GM18517 (cell line): ENCODE measurements at regions not wholly inside any gene's neighbourhood (a gene's known extent, or its start where the extent isn't known, plus 50 kb on each side); places are given as distances from the start of the nearest gene placed in this dataset.
A peak's percentile ranks its signal among the peaks of the same experiment; 100 is the strongest.

Source experiments
- ATAC-seq: cut with Tn5 transposase; IDR thresholded peaks from one replicate; pipeline ENCODE4 v1.9.1; 2021; ENCODE audit warnings: mild to moderate bottlenecking, moderate library complexity; ENCODE audit not compliant: unreplicated experiment

DNA sequence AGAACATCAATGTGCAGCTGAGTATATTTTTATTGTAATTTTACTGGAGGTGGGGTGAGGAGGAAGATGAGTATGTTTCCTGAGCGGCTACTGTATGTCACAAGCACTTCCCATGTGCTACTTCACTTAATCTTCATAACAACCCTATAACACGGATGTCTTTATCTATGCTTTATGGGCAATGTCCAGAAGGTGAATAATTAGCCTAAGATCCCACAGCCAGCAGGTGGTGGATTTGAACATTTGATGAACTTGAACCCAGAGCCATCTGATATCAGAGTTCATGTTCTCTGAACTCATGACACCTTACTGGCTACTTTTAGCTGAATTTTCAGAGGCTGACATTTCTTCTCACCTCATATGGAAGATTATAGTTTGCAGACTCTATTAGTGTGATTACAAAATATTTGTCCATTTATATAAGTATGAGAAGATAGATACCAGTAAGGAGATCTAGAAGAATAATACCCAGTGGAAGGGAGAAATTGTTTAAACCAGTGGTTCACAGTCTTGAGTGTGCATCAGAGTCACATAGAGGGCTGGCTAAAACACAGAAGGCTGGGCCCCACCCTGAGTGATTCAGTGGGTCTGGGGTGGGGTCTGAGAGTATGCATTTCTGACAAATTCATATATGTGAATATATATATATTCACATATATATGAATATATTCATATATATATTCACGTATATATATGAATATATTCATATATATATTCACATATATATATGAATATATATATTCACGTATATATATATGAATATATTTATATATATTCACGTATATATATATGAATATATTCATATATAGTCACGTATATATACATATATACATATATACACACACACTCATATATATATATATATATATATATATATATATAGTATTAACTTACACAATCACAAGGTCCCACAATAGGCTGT is 164.4 kb upstream of the NR3C1 start:
- ATAC-seq, result no peak

DNA sequence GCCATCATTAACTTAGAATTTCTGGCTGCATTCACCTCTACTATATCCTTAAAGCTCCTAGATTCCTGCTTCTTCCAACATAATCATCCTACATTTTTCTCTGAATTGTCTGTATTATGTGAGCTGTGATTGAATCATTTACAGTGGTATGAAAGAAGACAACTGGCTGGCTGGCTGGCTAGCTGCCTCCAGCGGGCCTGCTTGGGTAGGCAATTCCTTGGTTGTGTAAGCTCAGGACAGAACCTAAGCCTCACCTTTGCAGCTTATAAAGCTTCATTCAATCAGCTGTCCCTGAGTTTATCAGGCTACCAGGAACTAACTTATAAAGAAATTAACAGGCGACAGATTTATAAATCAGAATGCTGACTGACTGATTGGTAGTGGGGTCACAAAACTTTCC is 162.7 kb upstream of the NR3C1 start:
- ATAC-seq, result no peak

DNA sequence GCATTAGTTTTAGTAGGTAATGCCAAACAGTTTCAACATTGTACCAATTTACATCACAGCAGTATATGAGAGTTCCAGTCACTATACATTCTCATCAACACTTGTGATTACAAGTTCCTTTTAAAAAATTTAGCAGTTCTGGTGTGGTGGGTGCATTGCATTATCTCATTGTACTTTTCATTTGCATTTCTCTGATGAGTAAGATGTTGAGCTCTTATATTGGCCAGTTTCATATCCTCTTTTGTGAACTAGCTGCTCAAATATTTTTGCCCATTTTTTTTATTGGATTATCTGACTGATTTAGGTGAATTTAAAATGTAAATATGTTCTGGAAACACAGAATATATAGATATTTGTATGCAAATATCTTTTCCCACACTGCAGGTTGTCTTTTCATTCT is 160.9 kb upstream of the NR3C1 start:
- peak; percentile 100 for ATAC-seq

DNA sequence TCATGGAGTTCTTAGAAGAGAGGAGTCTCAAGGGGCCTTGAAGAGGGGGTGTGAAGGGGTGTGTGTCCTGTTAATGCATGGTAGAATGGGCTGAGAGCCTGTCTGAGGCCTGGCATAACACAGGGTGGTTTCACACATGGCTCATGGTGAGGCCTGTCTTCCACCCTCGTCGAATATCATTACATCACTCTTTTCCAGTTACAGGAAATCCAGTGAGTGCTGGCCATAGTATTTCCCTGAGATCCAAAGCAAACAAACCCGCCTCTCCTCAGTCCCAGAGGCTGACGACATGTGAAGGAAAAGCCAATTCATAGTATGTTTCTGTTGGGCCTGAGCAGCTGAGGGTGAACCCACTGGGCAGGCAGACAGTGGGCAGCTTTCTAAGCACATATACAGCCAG is 159.4 kb upstream of the NR3C1 start:
- ATAC-seq, result no peak

DNA sequence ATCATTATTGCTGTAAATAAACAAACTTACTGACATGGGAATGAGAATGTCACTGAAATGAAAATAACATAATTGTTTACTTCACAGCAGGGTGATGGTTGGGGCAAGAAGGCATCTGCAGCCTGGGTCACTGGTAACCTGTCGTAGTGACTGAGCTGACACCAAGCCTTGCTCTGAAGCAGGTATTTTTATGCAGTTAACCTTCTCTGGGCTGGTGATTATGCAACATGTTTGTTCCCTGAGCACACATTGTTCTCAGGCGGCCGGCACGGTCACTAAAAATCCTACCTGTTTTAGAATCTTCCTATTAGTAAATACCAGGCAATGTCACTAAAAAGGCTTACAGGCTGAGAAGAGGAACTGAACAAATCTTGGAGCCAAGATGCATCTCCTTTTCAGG is 157.7 kb upstream of the NR3C1 start:
- ATAC-seq, result no peak

DNA sequence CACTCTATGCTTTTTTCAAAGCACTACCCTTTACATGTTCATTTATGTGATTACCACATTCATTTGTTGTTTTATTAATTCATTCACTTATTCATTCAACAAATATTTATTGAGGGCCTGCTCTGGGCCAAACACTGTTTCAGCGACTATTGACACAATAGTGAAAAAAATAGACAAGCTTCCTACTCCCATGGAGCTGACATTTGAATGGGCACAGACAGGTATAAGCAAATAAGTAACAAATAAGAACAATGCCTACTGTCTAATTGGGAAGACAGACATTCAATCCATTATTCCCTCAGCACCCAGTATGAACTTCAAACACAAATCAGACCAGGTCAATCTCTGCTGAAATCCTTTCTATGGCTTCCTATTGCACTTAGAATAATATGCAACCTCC is 156.9 kb upstream of the NR3C1 start:
- no peak for ATAC-seq

DNA sequence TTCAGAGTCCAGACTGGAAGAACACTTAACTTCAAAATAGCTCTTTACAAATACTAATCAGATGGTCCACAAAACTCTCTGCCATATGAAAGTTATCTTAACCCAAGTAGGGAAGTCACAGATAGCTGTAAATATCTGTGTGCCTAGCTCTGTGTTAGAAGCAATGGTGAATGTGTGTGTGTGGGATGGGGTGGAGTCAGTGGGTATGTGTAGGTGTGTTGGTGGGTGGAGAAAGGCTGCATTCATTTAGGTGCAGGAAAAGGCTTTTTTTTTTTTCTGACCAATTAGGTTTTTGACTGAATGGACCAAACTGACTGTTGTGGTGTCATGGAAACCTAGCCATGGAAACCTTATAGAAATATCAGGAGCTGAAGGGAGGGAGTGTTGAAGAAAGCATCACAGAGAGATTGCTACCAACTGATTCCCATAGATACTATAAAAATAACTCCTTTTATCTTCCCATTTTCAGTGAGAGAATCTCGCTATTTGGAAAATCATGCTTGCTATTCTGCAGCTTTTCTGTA is 156.2 kb upstream of the NR3C1 start:
- no peak for ATAC-seq

DNA sequence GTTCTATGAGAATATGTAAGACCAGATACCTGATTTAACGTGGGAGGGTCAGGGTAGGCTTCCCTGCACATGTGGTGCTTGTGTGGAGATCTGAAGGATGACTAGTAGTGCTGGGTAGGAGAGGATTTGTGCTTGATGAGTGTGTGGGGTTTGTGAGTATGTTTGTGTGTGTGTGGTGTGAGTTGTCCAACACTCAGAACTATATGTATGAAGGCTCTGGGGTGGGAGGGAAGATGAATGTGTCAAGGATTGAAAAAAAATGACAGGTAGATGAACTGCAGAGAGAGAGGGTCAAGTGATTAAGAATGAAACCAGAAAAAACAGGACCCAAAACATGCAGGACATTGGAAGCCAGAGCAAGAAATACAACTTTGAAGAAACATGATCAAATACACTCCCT is 154.6 kb upstream of the NR3C1 start:
- no peak for ATAC-seq

DNA sequence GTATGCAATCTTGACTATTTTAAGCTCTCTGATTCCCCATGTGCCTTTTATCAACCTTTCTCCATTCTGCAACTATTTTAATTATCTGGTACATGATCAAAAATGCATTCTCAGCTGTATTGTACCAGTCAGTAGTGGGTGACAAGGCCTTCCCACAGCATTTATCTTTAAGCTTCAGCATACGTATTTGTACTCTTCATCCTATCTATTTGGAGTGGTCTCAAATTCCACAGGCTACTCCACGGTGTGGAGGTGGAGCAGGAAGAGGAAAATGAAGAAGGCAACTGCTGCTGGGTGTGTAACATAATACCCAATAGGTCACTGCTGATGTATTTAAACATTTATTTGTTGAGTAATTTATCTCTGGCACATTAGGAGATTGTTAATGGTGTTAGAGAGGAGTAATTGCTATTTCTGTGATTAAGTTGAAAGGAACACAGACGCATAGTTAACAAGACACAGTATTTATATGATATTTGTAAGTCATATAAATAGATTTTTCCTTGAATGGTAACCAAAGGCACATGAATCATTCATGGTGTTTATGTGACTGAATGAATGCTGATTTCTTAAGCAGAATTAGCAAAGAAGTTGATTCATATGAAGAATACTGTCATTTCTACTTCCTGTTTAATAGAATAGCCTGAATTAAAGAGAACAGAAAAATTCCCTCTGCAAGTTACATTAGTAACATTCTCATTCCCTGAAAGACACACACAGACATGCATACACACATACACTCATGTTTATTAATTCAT is 153.8 kb upstream of the NR3C1 start:
- ATAC-seq, result no peak

DNA sequence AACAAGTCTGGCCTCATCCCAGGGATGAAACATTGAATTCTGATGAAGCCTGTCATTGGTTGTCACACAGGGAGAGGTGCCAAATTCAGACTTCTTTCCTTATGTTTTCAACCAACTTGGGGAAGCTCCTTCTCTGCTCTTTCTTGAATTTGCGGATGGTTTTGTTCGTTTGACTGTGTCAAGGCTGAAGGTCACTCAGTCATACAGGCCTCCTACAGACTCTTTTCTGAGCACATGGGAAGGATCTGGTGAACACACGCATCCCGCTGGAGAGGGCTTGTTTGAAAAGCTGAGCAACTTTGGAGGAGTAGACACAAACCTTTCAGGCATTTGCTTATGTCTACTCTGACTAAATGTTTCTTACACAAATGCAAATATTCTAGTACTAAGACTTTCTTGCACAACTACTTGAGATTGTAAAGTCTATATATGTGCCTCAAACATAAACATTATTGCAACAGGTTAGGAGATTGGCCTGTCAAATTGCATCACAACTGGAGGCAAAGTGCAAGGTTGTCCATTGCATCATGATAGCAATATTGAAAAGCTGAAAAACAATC is 151.5 kb upstream of the NR3C1 start:
- ATAC-seq, result no peak

DNA sequence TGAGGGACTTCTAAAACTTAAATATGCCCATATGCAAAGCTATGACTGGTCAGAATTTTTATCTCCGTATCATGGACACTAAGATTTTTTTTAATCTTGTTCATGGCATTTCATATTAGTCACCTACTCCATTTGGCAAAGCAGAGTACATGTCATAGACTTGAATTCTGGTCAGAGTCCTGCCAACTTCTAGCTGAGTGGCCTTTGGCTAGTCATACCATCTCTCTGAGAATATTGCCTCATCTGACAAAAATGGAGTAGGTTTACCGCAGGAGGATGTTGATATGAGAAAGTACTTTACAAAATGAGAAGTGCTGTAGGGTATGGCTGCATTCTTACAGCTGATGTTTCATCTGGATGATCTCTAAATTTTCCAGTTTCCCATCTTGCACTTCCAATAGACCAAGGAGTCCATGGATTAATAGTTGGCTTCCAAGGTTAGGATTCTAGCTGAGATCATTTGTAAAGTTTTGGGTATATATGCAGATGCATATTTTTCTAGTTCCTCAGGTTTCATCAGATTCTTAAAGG is 150.8 kb upstream of the NR3C1 start:
- ATAC-seq, result no peak

DNA sequence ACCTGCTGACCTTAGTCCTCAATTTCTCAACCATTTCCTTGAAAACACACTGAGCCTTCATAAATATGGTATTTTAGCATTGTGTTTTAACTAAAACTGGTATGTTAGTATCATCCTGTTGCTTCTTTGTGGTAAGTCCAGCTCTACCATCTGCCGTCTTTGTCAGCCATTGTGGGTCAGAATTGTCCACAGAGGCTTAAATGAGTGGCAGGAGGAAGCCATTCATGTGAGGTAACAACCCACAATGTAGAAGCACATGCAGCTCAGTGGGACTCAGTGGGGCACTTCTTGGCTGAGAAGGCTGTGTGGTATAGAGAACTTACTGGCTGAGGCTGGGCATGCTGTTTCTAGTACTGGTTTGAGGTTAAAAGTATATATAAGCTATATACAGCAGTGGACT is 149.2 kb upstream of the NR3C1 start:
- ATAC-seq, result no peak

DNA sequence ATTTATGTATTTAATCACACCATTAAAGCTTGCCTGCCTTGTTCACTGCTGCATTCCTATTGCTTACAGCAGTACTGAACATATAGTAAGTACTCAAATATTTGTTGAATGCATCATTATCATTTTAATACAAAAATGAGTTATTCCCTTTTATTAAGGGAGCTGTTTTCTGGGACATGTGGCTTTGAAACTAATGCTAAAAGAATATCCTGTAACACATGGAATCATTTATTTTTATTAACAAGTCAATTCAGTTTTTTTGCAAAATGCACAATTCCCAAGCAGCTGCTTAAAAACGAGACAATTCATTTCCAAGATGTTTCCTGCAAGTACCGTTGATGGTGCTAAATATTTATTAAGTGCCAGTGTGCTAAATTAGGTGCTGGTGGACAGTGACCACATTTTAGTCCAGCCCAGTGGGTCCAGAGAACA is 148.3 kb upstream of the NR3C1 start:
- no peak for ATAC-seq

DNA sequence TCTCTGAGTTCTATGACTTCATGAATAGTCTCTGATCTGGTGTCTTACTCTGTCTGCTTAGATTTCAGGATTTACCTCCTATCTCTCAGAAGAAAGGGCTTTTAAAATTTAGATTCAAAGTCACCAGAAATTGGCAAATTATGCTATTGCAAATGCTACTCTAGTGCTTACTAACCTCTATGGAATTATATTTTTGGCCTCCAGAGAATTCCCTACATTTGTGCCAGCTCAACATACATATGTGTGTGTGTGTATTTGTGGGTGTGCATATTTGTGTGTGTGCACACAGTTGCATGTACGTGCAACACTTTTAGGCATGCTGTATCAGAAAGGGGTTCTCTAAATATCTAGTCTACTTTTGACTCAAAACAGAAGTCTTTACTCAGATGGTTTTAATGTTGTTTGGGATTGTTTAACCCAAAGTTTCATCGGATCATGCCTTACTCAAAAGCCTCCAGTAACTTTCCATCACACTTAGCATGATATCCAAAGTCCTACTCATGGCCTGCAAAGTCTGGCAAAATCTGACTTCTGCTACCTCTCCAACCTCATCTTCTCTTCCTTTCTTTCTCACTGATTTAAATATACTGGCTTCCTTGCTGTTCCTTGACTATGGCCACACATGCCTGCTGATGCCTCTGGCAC is 147.6 kb upstream of the NR3C1 start:
- ATAC-seq, result no peak

DNA sequence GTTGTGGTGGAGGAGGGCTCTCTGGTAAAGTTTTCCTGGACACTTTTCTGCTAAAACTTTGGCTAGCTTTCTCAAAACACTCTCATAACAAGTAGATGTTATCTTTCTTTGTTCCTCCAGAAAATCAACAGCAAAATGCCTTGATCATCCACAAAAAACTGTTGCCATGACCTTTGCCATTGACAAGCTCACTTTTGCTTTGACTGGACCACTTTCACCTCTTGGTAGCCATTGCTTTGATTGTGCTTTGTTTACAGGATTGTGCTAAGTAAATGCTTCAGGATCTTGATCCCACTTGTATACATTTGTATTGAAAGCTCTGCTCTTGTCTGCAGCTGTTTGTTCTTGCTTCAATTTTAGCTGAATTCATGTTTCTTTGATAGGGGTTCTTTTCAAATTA is 143.9 kb upstream of the NR3C1 start:
- ATAC-seq, result no peak

DNA sequence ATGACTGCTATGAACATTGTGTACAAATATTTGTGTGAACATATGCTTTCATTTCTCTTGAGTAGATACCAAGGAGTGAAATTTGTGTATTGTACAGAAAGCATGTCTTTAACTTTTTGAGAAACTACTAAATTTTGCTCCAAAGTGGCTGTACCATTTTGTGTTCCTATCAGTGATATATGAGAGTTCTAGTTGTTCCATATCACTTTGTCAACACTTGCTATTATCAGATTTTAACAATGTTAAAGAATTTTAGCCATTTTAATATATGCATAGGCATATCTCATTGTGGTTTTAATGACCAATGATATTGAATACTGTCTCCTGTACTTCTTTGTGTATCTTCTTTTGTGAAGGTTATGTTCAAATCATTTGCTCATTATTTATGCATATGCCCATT is 142.9 kb upstream of the NR3C1 start:
- ATAC-seq, result no peak

DNA sequence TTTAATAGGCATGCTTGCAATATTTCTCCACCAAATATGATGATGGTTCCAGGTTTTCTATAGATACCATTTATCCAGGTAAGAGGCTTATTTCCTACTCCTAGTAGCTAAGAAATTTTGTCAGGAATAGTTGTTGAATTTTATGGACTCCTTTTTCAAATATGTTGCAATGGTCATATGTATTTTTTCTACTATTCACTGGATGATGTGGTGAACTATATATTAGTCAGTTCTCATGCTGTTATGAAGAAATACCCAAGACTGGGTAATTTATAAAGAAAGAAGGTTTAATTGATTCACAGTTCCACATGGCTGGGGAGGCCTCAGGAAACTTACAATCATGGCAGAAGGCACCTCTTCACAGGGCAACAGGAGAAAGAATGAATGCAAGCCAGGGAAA is 141.1 kb upstream of the NR3C1 start:
- ATAC-seq, result no peak

DNA sequence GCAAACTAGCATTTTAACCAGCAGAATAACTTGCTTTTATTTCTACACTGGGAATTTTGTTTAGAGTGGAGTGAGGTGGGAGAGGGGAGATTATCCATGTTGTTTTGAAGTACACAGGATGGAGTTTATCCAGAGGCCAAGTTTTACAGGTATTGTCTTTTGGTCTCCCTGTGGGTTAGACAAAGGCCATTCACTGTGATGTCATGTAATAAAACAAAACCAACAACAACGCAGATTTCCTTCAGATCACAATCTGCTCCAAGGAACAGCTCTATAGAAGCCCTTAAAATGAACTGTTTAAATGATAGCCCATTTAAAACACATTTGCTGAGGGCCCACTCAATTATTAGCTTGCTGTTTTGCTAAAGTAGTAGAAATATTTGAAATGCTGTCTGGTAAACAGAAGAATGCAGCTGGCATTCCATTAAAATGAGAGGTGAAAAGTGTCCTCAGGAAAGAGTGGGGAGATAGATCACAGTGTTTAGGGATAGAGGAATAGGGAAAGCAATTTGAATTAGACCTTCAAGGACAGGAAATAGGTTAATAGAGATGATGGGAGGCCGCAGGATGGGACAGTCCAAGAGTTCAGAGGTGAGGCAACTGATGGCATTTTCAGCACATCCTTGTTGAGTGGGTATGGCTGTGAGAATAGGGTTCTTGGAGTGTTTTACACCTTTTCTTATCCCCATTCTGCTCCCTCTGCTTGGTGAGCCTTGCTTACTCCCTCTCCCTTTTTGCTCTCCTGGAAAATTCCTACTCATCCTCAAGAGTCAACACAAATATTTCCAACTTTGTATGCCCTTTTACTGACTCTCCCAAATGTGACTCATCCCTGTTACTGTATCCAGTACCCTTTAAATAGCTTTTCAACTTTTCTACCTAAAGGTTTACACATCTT is 140.1 kb upstream of the NR3C1 start:
- no peak for ATAC-seq

DNA sequence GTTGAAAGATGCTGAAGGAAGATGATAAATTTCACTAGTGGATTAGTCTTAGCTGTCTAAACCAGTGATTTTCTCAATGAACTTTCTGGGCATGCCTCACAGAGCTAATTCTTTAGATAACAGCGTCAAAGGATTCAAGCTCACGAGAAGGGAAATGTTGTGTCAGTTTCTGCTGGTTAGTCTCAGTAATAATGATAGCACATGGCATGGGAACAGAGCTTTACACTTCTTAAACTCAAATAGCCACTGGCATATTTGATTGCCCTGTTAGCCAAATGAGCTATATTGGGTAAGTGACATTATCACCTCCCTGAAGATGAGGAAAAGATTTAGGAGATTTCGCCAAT is 139.3 kb upstream of the NR3C1 start:
- no peak for ATAC-seq
